K562 (cell line): ENCODE measurements at regions not wholly inside any gene's neighbourhood (a gene's known extent, or its start where the extent isn't known, plus 50 kb on each side); places are given as distances from the start of the nearest gene placed in this dataset.

ENCODE experiments used
- ATAC-seq: fragments of 200-7000 bp; cut with Tn5 transposase; 3 replicates; pipeline ENCODE4 v1.9.1; 2020; ENCODE audit warnings: moderate library complexity
- BruUV-seq: library from RNA; stranded (reverse); fragments of 400-500 nt; replicated peaks from 2 replicates; lab custom pipeline; 2021; lab: Mats Ljungman, UMichigan
- CTCF ChIA-PET: fragments of 300-600 bp; formaldehyde crosslinking; extraction: SDS; loops from one replicate; lab custom pipeline; 2021; ENCODE audit warnings: low intra/inter-chr PET ratio; lab: Yijun Ruan, JAX
- POLR2A ChIA-PET: fragments of 300-600, 350-650 bp; sonication (Branson Sonifier 250); formaldehyde crosslinking; extraction: SDS; loops from one replicate; lab custom pipeline; 2021; ENCODE audit warnings: antibody characterized with exemption, inconsistent platforms; lab: Yijun Ruan, JAX
- DNase-seq, 4 experiments: peaks; one replicate each; pipeline versions ENCODE4 v3.0.0 to v3.0.0-alpha.2; 2011 to 2018; ENCODE audit warnings: low spot score in 3 of 4, mixed read lengths in 3 of 4; ENCODE audit errors: extremely low read depth in 1 of 4
- FAIRE-seq: peaks from 2 replicates; lab custom pipeline; 2011; peaks lifted over from hg19 to GRCh38; lab: Jason Lieb, UNC
- H2AFZ ChIP-seq: 2 replicates; pipeline ENCODE4 v1.6.0; 2011; ENCODE audit warnings: low read depth, low read length, control low read depth, inconsistent platforms
- H3K27ac ChIP-seq: fragments of 200-600 bp; 3 replicates; pipeline ENCODE4 v1.8.0; 2011; ENCODE audit warnings: low read depth, mild to moderate bottlenecking, control low read depth, inconsistent platforms, low read length, moderate library complexity, mixed read lengths; ENCODE audit errors: extremely low read depth
- H3K27me3 ChIP-seq, 2 experiments: fragments of 300-600 bp in 1 of 2; 2 replicates in 1 of 2; 3 replicates in 1 of 2; pipeline versions ENCODE4 v1.6.0 to v1.8.0; 2011; ENCODE audit warnings: inconsistent platforms in 2 of 2, low read length in 2 of 2, mild to moderate bottlenecking in 1 of 2, mixed read lengths in 1 of 2, moderate library complexity in 1 of 2; ENCODE audit not compliant: control insufficient read depth in 2 of 2, insufficient read depth in 2 of 2
- H3K36me3 ChIP-seq: fragments of 300-600 bp; 3 replicates; pipeline ENCODE4 v1.8.0; 2011; ENCODE audit warnings: mild to moderate bottlenecking, low read length, inconsistent platforms; ENCODE audit not compliant: control insufficient read depth, insufficient read depth
- H3K4me1 ChIP-seq, 2 experiments: fragments of 200-600 bp in 1 of 2; replicated peaks in 1 of 2; 2 replicates in 1 of 2; 3 replicates in 1 of 2; pipeline versions ENCODE4 v1.5.1 to v1.8.0; 2011; ENCODE audit warnings: inconsistent platforms in 2 of 2, low read length in 2 of 2, mild to moderate bottlenecking in 1 of 2, mixed read lengths in 1 of 2, moderate library complexity in 1 of 2; ENCODE audit not compliant: control insufficient read depth in 2 of 2, insufficient read depth in 2 of 2
- H3K4me2 ChIP-seq: 2 replicates; pipeline ENCODE4 v1.6.1; 2011; ENCODE audit warnings: low read length, control low read depth, inconsistent platforms, mixed read lengths; ENCODE audit not compliant: insufficient read depth
- H3K4me3 ChIP-seq: fragments of 200-600 bp; sonication (generic), shearing (Covaris generic); 2 replicates; pipeline ENCODE4 v1.5.1; 2016; ENCODE audit warnings: control low read depth, inconsistent platforms
- H3K79me2 ChIP-seq: fragments of 200-600 bp; 3 replicates; pipeline ENCODE4 v1.8.0; 2011; ENCODE audit warnings: low read length, inconsistent platforms; ENCODE audit not compliant: control insufficient read depth, insufficient read depth
- H3K9ac ChIP-seq, 2 experiments: 2 replicates each; pipeline versions ENCODE4 v1.6.0 to v1.6.1; 2011; ENCODE audit warnings: low read depth in 2 of 2, low read length in 2 of 2, control low read depth in 1 of 2, inconsistent platforms in 1 of 2, mild to moderate bottlenecking in 1 of 2, mixed read lengths in 1 of 2; ENCODE audit not compliant: insufficient read depth in 1 of 2
- H3K9me1 ChIP-seq: one replicate; pipeline ENCODE4 v1.6.0; 2011; ENCODE audit warnings: inconsistent platforms, mild to moderate bottlenecking, low read length, moderate library complexity; ENCODE audit not compliant: control insufficient read depth, insufficient read depth
- H3K9me3 ChIP-seq: replicated peaks from 2 replicates; pipeline ENCODE4 v1.5.1; 2011; ENCODE audit warnings: low read depth, low read length, inconsistent platforms; ENCODE audit not compliant: control insufficient read depth, insufficient read depth
- H4K20me1 ChIP-seq: replicated peaks from 2 replicates; pipeline ENCODE4 v1.6.1; 2011; ENCODE audit warnings: low read length, inconsistent platforms, mixed read lengths; ENCODE audit not compliant: control insufficient read depth, insufficient read depth
- BHLHE40 ChIP-seq: IDR thresholded peaks from 2 replicates; pipeline ENCODE4 v1.6.1; 2011; ENCODE audit warnings: low read length, improper control_type of control experiment
- CEBPG ChIP-seq, 3 experiments: fragments of 200-800 bp in 1 of 3; sonication (Bioruptor generic) in 1 of 3; sonication (generic) in 1 of 3; formaldehyde crosslinking in 1 of 3; IDR thresholded peaks in 2 of 3; conservative IDR thresholded peaks in 1 of 3; 2 replicates each; pipeline versions ENCODE4 v1.6.1 to v1.8.0; 2016 to 2022; ENCODE audit warnings: missing compliant biosample characterization in 2 of 3, missing genetic modification characterization in 2 of 3, mild to moderate bottlenecking in 1 of 3, missing genetic modification reagents in 1 of 3
- DEAF1 ChIP-seq: fragments of 450-650 bp; formaldehyde crosslinking; IDR thresholded peaks from 2 replicates; pipeline ENCODE4 v1.4.0; 2020; ENCODE audit warnings: mild to moderate bottlenecking, moderate library complexity
- ILK ChIP-seq: fragments of 450-650 bp; IDR thresholded peaks from 2 replicates; pipeline ENCODE4 v1.6.1; 2016; ENCODE audit warnings: missing genetic modification characterization, low read depth, mild to moderate bottlenecking, missing compliant biosample characterization, moderate library complexity, borderline replicate concordance
- MITF ChIP-seq: IDR thresholded peaks from 2 replicates; pipeline ENCODE4 v1.6.1; 2014; ENCODE audit warnings: antibody characterized with exemption
- TEAD2 ChIP-seq: fragments of 450-650 bp; IDR thresholded peaks from 2 replicates; pipeline ENCODE4 v1.6.1; 2016; ENCODE audit warnings: missing genetic modification characterization, control low read depth, missing compliant biosample characterization
- ZBTB8A ChIP-seq: fragments of 450-650 bp; IDR thresholded peaks from 2 replicates; pipeline ENCODE4 v1.6.1; 2018; ENCODE audit warnings: mild to moderate bottlenecking, moderate library complexity; ENCODE audit not compliant: partially characterized antibody
- ZFP30 ChIP-seq: fragments of 250-450 bp; sonication (Bioruptor Pico); IDR thresholded peaks from 2 replicates; pipeline ENCODE4 v1.8.0; 2022; ENCODE audit warnings: moderate library complexity, mild to moderate bottlenecking, inconsistent platforms, borderline replicate concordance
- ZNF165 ChIP-seq: fragments of 250-450 bp; sonication (Bioruptor Pico); IDR thresholded peaks from 2 replicates; pipeline ENCODE4 v1.4.0; 2020; ENCODE audit warnings: borderline replicate concordance
- ZNF3 ChIP-seq: fragments of 250-450 bp; sonication (Bioruptor Pico); IDR thresholded peaks from 2 replicates; pipeline ENCODE4 v1.5.0; 2021; ENCODE audit warnings: mild to moderate bottlenecking, moderate library complexity
- WGBS: fragments of 100-300 bp; shearing (Covaris generic); methylation state at CpG from one replicate; pipeline ENCODE4 v1.1.6; 2016; ENCODE audit warnings: low coverage, mixed read lengths; ENCODE audit not compliant: insufficient coverage; ENCODE audit errors: missing lambda C conversion rate; 5-methylcytosine and 5-hydroxymethylcytosine counted together
- in situ Hi-C: fragments of 300-500 bp; cut with MboI; formaldehyde crosslinking; loops from 4 replicates; pipeline ENCODE4 v1.15.0; 2018; ENCODE audit warnings: inconsistent platforms, mixed read lengths
- intact Hi-C: fragments of 100-400 bp; cut with micrococcal nuclease; formaldehyde crosslinking; loops from 2 replicates; pipeline ENCODE4 v1.14.2; 2022
- TF ChIP-seq, protein P1 (sequence below): sonication (generic); formaldehyde crosslinking; IDR thresholded peaks from 2 replicates; pipeline ENCODE4 v1.8.0; 2022; ENCODE audit warnings: mild to moderate bottlenecking, low read depth, missing genetic modification reagents

GRCh38 chr10:106493751-106494150, 670.8 kb downstream of the SORCS1 start:
- ChIA-PET POLR2A (no interaction called here), CTCF (no interaction called here)
- H3K4me1 ChIP-seq, result no peaks in the 10 kb centered on the region
- in situ Hi-C loops, result no loop called here
- H3K27ac ChIP-seq, result no peak overlapping the region
- FAIRE-seq (no peak), ATAC-seq (no peak), DNase-seq (no peak)
- no peak overlapping the region for H2AFZ ChIP-seq
- TF ChIP-seq BHLHE40 (no peak), CEBPG (CRISPR knock-in tag; IDR thresholded peaks at IDR 0.05) (no peak), CEBPG (tag; conservative IDR thresholded peaks at IDR 0.05 in 1 of 2, IDR thresholded peaks at IDR 0.05 in 1 of 2) (no peak), ZFP30 (no peak), ZNF3 (no peak), ILK (tag) (no peak), ZNF165 (CRISPR knock-in tag) (no peak), ZBTB8A (no peak), DEAF1 (CRISPR knock-in tag) (no peak), TEAD2 (no peak), MITF (no peak)
- TF ChIP-seq, protein P1, sequence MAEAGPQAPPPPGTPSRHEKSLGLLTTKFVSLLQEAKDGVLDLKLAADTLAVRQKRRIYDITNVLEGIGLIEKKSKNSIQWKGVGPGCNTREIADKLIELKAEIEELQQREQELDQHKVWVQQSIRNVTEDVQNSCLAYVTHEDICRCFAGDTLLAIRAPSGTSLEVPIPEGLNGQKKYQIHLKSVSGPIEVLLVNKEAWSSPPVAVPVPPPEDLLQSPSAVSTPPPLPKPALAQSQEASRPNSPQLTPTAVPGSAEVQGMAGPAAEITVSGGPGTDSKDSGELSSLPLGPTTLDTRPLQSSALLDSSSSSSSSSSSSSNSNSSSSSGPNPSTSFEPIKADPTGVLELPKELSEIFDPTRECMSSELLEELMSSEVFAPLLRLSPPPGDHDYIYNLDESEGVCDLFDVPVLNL (CRISPR knock-in tag), result no peak
- H3K4me3 ChIP-seq, result no peak overlapping the region
- intact Hi-C loops, result no loop called here
- no peaks in the 10 kb centered on the region for H3K36me3 ChIP-seq
- no peaks in the 10 kb centered on the region; the same call in 1 of the 2 replicates for H3K9me3 ChIP-seq
- BruUV-seq, result no TSS peak
- 0% methylated on average over 1 of the region's 1 CpG for WGBS
- H3K27me3 ChIP-seq, result no peaks in the 10 kb centered on the region
- H4K20me1 ChIP-seq, result no peaks in the 10 kb centered on the region
- no peaks in the 10 kb centered on the region for H3K79me2 ChIP-seq
- H3K9me1 ChIP-seq, result no peaks in the 10 kb centered on the region
- no peak overlapping the region for H3K9ac ChIP-seq
- no peak overlapping the region for H3K4me2 ChIP-seq
